Breast epithelium (tissue), 4 donors: ENCODE measurements at regions not wholly inside any gene's neighbourhood (a gene's known extent, or its start where the extent isn't known, plus 50 kb on each side); places are given as distances from the start of the nearest gene placed in this dataset.

Source experiments
- DNase-seq, 2 donors: peaks; one replicate each; pipeline ENCODE4 v3.0.0-alpha.2; 2019; ENCODE audit warnings: low spot score in 2 of 2
- H3K27ac ChIP-seq, 2 donors: fragments of 200-600 bp; sonication (generic) in 1 of 2; one replicate each; pipeline ENCODE4 v1.5.1; 2016 to 2019; ENCODE audit warnings: mild to moderate bottlenecking in 1 of 2
- H3K27me3 ChIP-seq, 2 donors: fragments of 200-600 bp; sonication (generic) in 1 of 2; one replicate each; pipeline versions ENCODE4 v1.5.1 to v1.6.0; 2017 to 2019; ENCODE audit warnings: control low read depth in 1 of 2, mild to moderate bottlenecking in 1 of 2
- H3K36me3 ChIP-seq: fragments of 200-600 bp; one replicate; pipeline ENCODE4 v1.5.1; 2019
- H3K4me1 ChIP-seq, 2 donors: fragments of 200-600 bp; sonication (generic); one replicate each; pipeline ENCODE4 v1.5.1; 2016 to 2019; ENCODE audit warnings: control low read depth in 1 of 2
- H3K4me3 ChIP-seq, 3 donors: fragments of 200-600 bp; sonication (generic); 1 replicate in 2 of 3; 2 replicates in 1 of 3; pipeline ENCODE4 v1.5.1; 2016 to 2019; ENCODE audit warnings: mild to moderate bottlenecking in 3 of 3, moderate library complexity in 2 of 3
- H3K9me3 ChIP-seq, 2 donors: fragments of 200-600 bp; sonication (generic) in 1 of 2; one replicate each; pipeline ENCODE4 v1.5.1; 2016 to 2019; ENCODE audit warnings: control low read depth in 1 of 2
- CTCF ChIP-seq, 3 donors: fragments of 450-650 bp; IDR thresholded peaks; one replicate each; pipeline ENCODE4 v1.5.1; 2016 to 2017; ENCODE audit warnings: antibody characterized with exemption in 3 of 3, mild to moderate bottlenecking in 3 of 3, moderate library complexity in 3 of 3
- POLR2A ChIP-seq: fragments of 450-650 bp; IDR thresholded peaks from one replicate; pipeline ENCODE4 v1.6.1; 2016; ENCODE audit warnings: antibody characterized with exemption, mild to moderate bottlenecking, moderate library complexity
- POLR2AphosphoS5 ChIP-seq, 3 donors: sonication (generic); formaldehyde crosslinking; IDR thresholded peaks; one replicate each; pipeline ENCODE4 v1.6.1; 2017; ENCODE audit warnings: antibody characterized with exemption in 3 of 3
- intact Hi-C: fragments of 100-400 bp; cut with DNase I; formaldehyde crosslinking; loops from one replicate; pipeline ENCODE4 v1.15.1; 2023; ENCODE audit warnings: low total_unique reads

GRCh38 chr18:29457316-29457889 lies 1280.5 kb upstream of the CDH2 start:
- no peak overlapping the region for H3K27ac ChIP-seq
- H3K27me3 ChIP-seq: no peaks in the 10 kb centered on the region
- TF ChIP-seq POLR2AphosphoS5 (IDR thresholded peaks at IDR 0.05): no peak
- TF ChIP-seq POLR2A: no peak
- no peak for TF ChIP-seq CTCF (IDR thresholded peaks at IDR 0.05)
- no peak for DNase-seq
- intact Hi-C loops: no loop called here
- H3K4me3 ChIP-seq: no peak overlapping the region
- no peaks in the 10 kb centered on the region for H3K9me3 ChIP-seq
- no peaks in the 10 kb centered on the region for H3K36me3 ChIP-seq
- no peaks in the 10 kb centered on the region for H3K4me1 ChIP-seq

GRCh38 chr18:29449424-29449823 lies 1272.5 kb upstream of the CDH2 start:
- Histone ChIP-seq H3K27me3 (no peaks in the 10 kb centered on the region), H3K27ac (no peak overlapping the region), H3K4me1 (no peaks in the 10 kb centered on the region), H3K36me3 (no peaks in the 10 kb centered on the region), H3K9me3 (no peaks in the 10 kb centered on the region), H3K4me3 (no peak overlapping the region)
- DNase-seq: no peak
- intact Hi-C loops: loop anchor here (5.0 kb wide), 1 partner anchor 523 kb away; no protein-coding TSS in a partner anchor
- TF ChIP-seq POLR2AphosphoS5 (IDR thresholded peaks at IDR 0.05): no peak
- TF ChIP-seq CTCF (IDR thresholded peaks at IDR 0.05): no peak
- no peak for TF ChIP-seq POLR2A

GRCh38 chr18:29439398-29439797 lies 1262.5 kb upstream of the CDH2 start:
- TF ChIP-seq CTCF (IDR thresholded peaks at IDR 0.05) (no peak), POLR2AphosphoS5 (IDR thresholded peaks at IDR 0.05) (no peak), POLR2A (no peak)
- Histone ChIP-seq H3K9me3 (no peaks in the 10 kb centered on the region), H3K27me3 (no peaks in the 10 kb centered on the region), H3K4me3 (no peak overlapping the region), H3K36me3 (no peaks in the 10 kb centered on the region), H3K4me1 (no peaks in the 10 kb centered on the region), H3K27ac (no peak overlapping the region)
- DNase-seq: no peak
- intact Hi-C loops: no loop called here

- no peaks in the 10 kb centered on the region for H3K9me3 ChIP-seq
- no peak overlapping the region for H3K4me3 ChIP-seq
- no peak for DNase-seq
- intact Hi-C loops: no loop called here
- no peak overlapping the region for H3K27ac ChIP-seq
- H3K27me3 ChIP-seq: no peaks in the 10 kb centered on the region
- H3K36me3 ChIP-seq: no peaks in the 10 kb centered on the region
- TF ChIP-seq POLR2AphosphoS5 (IDR thresholded peaks at IDR 0.05) (no peak), POLR2A (no peak), CTCF (IDR thresholded peaks at IDR 0.05) (no peak)
- no peaks in the 10 kb centered on the region for H3K4me1 ChIP-seq
These were observed 1259.5 kb upstream of the CDH2 start for GRCh38 chr18:29436459-29436858.

GRCh38 chr18:29434650-29435049 lies 1257.7 kb upstream of the CDH2 start:
- intact Hi-C loops: no loop called here
- Histone ChIP-seq H3K9me3 (peaks cover 5 to 8% of the 10 kb centered on the region in 2 donors), H3K4me1 (no peaks in the 10 kb centered on the region), H3K4me3 (no peak overlapping the region), H3K27me3 (no peaks in the 10 kb centered on the region), H3K27ac (no peak overlapping the region), H3K36me3 (no peaks in the 10 kb centered on the region)
- DNase-seq: no peak
- TF ChIP-seq CTCF (IDR thresholded peaks at IDR 0.05): no peak
- TF ChIP-seq POLR2A: no peak
- TF ChIP-seq POLR2AphosphoS5 (IDR thresholded peaks at IDR 0.05): no peak
